Heart left ventricle (tissue), 16 donors: ENCODE measurements at regions not wholly inside any gene's neighbourhood (a gene's known extent, or its start where the extent isn't known, plus 50 kb on each side); places are given as distances from the start of the nearest gene placed in this dataset.

Source experiments
- ATAC-seq, 4 donors: fragments of 200-7000 bp; cut with Tn5 transposase; one replicate each; pipeline ENCODE4 v1.9.1; 2020 to 2022; ENCODE audit warnings: moderate library complexity in 4 of 4, mild to moderate bottlenecking in 3 of 4, moderate number of reproducible peaks in 1 of 4
- DNase-seq, 5 donors: peaks; one replicate each; pipeline ENCODE4 v3.0.0-alpha.2; 2020
- H3K27ac ChIP-seq, 12 donors: fragments of 200-600 bp; sonication (generic) in 4 of 12; one replicate each; pipeline versions ENCODE4 v1.5.0 to v1.8.0; 2016 to 2022; ENCODE audit warnings: mild to moderate bottlenecking in 2 of 12
- H3K27me3 ChIP-seq, 9 donors: fragments of 200-600 bp; sonication (generic) in 2 of 9; one replicate each; pipeline versions ENCODE4 v1.5.1 to v1.8.0; 2016 to 2022; ENCODE audit warnings: mild to moderate bottlenecking in 3 of 9
- H3K36me3 ChIP-seq, 9 donors: fragments of 200-600 bp; sonication (generic) in 2 of 9; one replicate each; pipeline versions ENCODE4 v1.5.0 to v1.8.0; 2018 to 2022; ENCODE audit warnings: mild to moderate bottlenecking in 2 of 9
- H3K4me1 ChIP-seq, 12 donors: fragments of 200-600 bp; sonication (generic) in 4 of 12; one replicate each; pipeline versions ENCODE4 v1.5.0 to v1.8.0; 2016 to 2022; ENCODE audit warnings: mild to moderate bottlenecking in 3 of 12
- H3K4me3 ChIP-seq, 12 donors: fragments of 200-600 bp; sonication (generic) in 4 of 12; one replicate each; pipeline versions ENCODE4 v1.5.0 to v1.8.0; 2017 to 2022; ENCODE audit warnings: mild to moderate bottlenecking in 9 of 12, moderate library complexity in 4 of 12
- H3K9me3 ChIP-seq, 12 donors: fragments of 200-600 bp; sonication (generic) in 4 of 12; one replicate each; pipeline versions ENCODE4 v1.5.0 to v1.8.0; 2016 to 2022; ENCODE audit warnings: mild to moderate bottlenecking in 1 of 12
- CTCF ChIP-seq, 12 donors: fragments of 200-600 bp; sonication (generic) in 4 of 12; IDR thresholded peaks; one replicate each; pipeline versions ENCODE4 v1.5.0 to v1.8.0; 2018 to 2022; ENCODE audit warnings: antibody characterized with exemption in 12 of 12, mild to moderate bottlenecking in 5 of 12
- POLR2A ChIP-seq, 2 donors: fragments of 450-650 bp; IDR thresholded peaks; one replicate each; pipeline ENCODE4 v1.6.1; 2017; ENCODE audit warnings: antibody characterized with exemption in 2 of 2, mild to moderate bottlenecking in 2 of 2, moderate library complexity in 2 of 2
- whole genome bisulfite sequencing, 4 donors: extraction: QIAGEN DNeasy Blood & Tissue Kit in 2 of 4; methylation state at CpG; one replicate each; pipeline versions ENCODE4 v1.1.5 to v1.1.7; 2013 to 2018; 5-methylcytosine and 5-hydroxymethylcytosine counted together
- intact Hi-C, 10 donors: fragments of 100-400 bp; cut with DNase I; formaldehyde crosslinking; loops; one replicate each; pipeline versions ENCODE4 v1.11.1 to v1.14.2; 2022
- donor health status: ischemic (EF 13 %, LVEDD 7.1; RV severe dilation, severe dysfunction).
- donor health status: healthy with polysubstance abuse.
- donor health status: DM: no; HTN: yes; CAD: no.
- donor health status: DM: no; HTN: no; CAD: no.
- donor health status: ischemic (EF 25% LVEDD 6.9; RV normal size, moderate dysfunction).
- donor health status: ischemic (EF 25% LVEDD 5.7; RV mildly dilated, moderate dysfunction).
- donor health status: healthy.
- donor health status: DM: yes; HTN: yes; CAD: no.
- donor health status: ischemic (EF 35%, LVEDD 5.7; RV mildly dilated, moderate dysfunction).
- donor health status: nonischemic (EF 11% LVEDD 7.7; RV severe dilation, severe dysfunction).
- donor health status: DM: yes; HTN: yes; CAD: no.
- donor health status: PGD.
- donor health status: ischemic (EF 29% LVEDD 5.4; RV normal size, mild dysfunction).
- donor health status: nonischemic (EF 23%, LVEDD 6.1; RV moderate dilation, normal function).

DNA sequence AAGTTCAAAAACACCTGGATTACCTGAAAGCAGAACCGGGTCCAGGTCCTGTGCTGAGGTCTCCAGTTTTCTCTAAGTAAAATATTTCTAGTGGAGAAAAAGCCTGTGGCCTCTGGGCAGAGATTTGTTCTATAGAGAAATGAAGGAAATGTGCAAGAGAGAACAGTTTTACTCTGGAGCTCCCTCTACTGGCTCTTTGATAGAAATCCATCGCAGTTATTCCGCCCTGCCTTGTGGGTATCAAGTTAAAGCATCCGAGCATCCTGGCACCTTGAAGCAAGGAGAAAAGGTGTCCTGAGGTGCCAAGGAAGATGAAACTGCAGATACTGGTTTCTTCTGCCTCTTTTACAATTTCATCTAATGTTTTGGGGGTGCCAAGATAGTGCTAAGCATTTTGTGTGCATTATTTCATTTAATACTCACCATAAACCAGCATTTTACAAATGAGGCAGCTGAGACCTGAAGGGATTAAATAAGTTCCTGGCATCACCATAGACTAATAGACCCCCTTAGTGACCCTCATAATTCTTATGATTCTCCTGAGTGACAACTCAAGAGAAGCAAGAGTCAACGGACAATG, 113.1 kb upstream of the HSD17B12 start:
- Histone ChIP-seq H3K9me3 (no peaks in the 10 kb centered on the region), H3K27ac (no peak overlapping the region), H3K4me3 (no peak overlapping the region), H3K4me1 (no peaks in the 10 kb centered on the region), H3K36me3 (no peaks in the 10 kb centered on the region), H3K27me3 (peaks cover 0 to 47% (median 7%) of the 10 kb centered on the region in 9 donors)
- ATAC-seq, result peak in 1 of 4 donors; percentile 43
- no peak for DNase-seq
- intact Hi-C loops, result loop anchor here in 1 of 10 donors (10.0 kb wide), 1 partner anchor 237 kb away; no protein-coding TSS in a partner anchor
- 18 to 22% (median 19%) methylated on average over 5 of the region's 5 CpGs for WGBS, 4 donors
- TF ChIP-seq POLR2A (IDR thresholded peaks at IDR 0.05), result no peak
- peak; percentile 57 to 79 (median 62) for TF ChIP-seq CTCF (IDR thresholded peaks at IDR 0.05)

DNA sequence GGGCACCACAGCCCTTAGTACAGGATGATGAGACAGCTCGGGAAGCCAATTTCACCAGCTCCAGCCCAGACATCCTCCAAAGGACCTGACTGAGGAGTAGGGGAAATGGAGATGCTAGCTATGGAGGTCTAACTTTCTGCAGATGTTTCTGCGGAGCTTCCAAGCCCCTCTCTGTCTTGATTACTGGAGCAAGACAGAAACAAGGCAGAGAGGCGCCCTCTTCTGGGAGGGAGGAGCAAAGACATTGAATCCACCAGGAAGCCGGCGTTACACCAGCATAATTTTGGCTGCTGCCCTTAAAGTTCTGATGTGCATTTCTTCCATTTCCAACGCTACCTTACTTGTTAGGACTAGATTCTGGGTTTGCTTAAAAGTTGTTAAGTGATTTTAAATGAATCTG, 107.3 kb upstream of the HSD17B12 start:
- Histone ChIP-seq H3K27ac (no peak overlapping the region), H3K9me3 (no peaks in the 10 kb centered on the region), H3K4me3 (no peak overlapping the region), H3K36me3 (no peaks in the 10 kb centered on the region), H3K27me3 (peaks cover 5 to 83% (median 34%) of the 10 kb centered on the region in 9 donors), H3K4me1 (peaks cover 0 to 48% (median 25%) of the 10 kb centered on the region in 12 donors)
- DNase-seq (no peak), ATAC-seq (no peak)
- TF ChIP-seq CTCF (IDR thresholded peaks at IDR 0.05), result peak in 11 of 12 donors; percentile 14 to 59 (median 42)
- TF ChIP-seq POLR2A (IDR thresholded peaks at IDR 0.05), result no peak
- intact Hi-C loops, result loop anchor here in 6 of 10 donors (10.0 kb wide), 5 partner anchors 112 to 262 kb away; partner anchors contain the start of gene HSD17B12 (in 1 of the 6)
- WGBS, 4 donors, result 12 to 16% (median 15%) methylated on average over 5 to 6 of the region's 6 CpGs

- H3K27ac ChIP-seq, result peak overlapping the region in 2 of 12 donors; percentile 43 to 62
- H3K4me3 ChIP-seq, result no peak overlapping the region
- DNase-seq (peak in 3 of 5 donors; percentile 27 to 60 (median 34)), ATAC-seq (peak; percentile 78 to 88 (median 85))
- TF ChIP-seq POLR2A (IDR thresholded peaks at IDR 0.05), result no peak
- TF ChIP-seq CTCF (IDR thresholded peaks at IDR 0.05), result no peak
- H3K9me3 ChIP-seq, result no peaks in the 10 kb centered on the region
- WGBS, 4 donors, result 19 to 30% (median 26%) methylated on average over 5 of the region's 5 CpGs
- intact Hi-C loops, result loop anchor here in 6 of 10 donors (10.0 kb wide), 5 partner anchors 111 to 261 kb away; partner anchors contain the start of gene HSD17B12 (in 1 of the 6)
- no peaks in the 10 kb centered on the region for H3K36me3 ChIP-seq
- peaks cover 0 to 54% (median 25%) of the 10 kb centered on the region in 12 donors for H3K4me1 ChIP-seq
- H3K27me3 ChIP-seq, result peaks cover 10 to 86% (median 41%) of the 10 kb centered on the region in 9 donors
Observed at GRCh38 chr11:43573873-43574272, 106.7 kb upstream of the HSD17B12 start.

GRCh38 chr11:43574411-43574810, 106.1 kb upstream of the HSD17B12 start:
- intact Hi-C loops, result loop anchor here in 6 of 10 donors (10.0 kb wide), 5 partner anchors 110 to 260 kb away; partner anchors contain the start of gene HSD17B12 (in 1 of the 6)
- peak overlapping the region in 4 of 12 donors; percentile 43 to 58 (median 48) for H3K4me3 ChIP-seq
- 3 to 30% (median 14%) methylated on average over 1 of the region's 1 CpG for WGBS, 4 donors
- H3K4me1 ChIP-seq, result peaks cover 0 to 60% (median 25%) of the 10 kb centered on the region in 12 donors
- H3K9me3 ChIP-seq, result no peaks in the 10 kb centered on the region
- H3K27me3 ChIP-seq, result peaks cover 15 to 91% (median 46%) of the 10 kb centered on the region in 9 donors
- TF ChIP-seq CTCF (IDR thresholded peaks at IDR 0.05) (no peak), POLR2A (IDR thresholded peaks at IDR 0.05) (no peak)
- no peaks in the 10 kb centered on the region for H3K36me3 ChIP-seq
- DNase-seq (no peak), ATAC-seq (no peak)
- peak overlapping the region in 3 of 12 donors; percentile 28 to 62 (median 43) for H3K27ac ChIP-seq
